ENCODE measurements at regions not wholly inside any gene's neighbourhood (a gene's known extent, or its start where the extent isn't known, plus 50 kb on each side); places are given as distances from the start of the nearest gene placed in this dataset.

GRCh38 chr22:34858066-34858465, 207.9 kb upstream of the ISX start:
- peak in 2 of 5 donors; percentile 17 to 21 for DNase-seq
- intact Hi-C loops (cut with DNase I), result no loop called here
- Histone ChIP-seq H3K27ac (ENCODE audit: low read depth in 2 of 2, low read length in 2 of 2) (no peak overlapping the region), H3K9me3 (ENCODE audit: control insufficient read depth in 2 of 3, insufficient read depth in 1 of 3, low read length in 3 of 3) (peaks cover 0 to 7% (median 0%) of the 10 kb centered on the region in 3 donors), H3K4me3 (ENCODE audit: low read length in 3 of 3) (no peak overlapping the region), H3K9ac (ENCODE audit: low read length in 3 of 3) (no peak overlapping the region), H3K4me1 (ENCODE audit: control insufficient read depth in 2 of 3, insufficient read depth in 2 of 3, low read depth in 1 of 3, low read length in 3 of 3) (no peaks in the 10 kb centered on the region), H3K27me3 (ENCODE audit: control insufficient read depth, insufficient read depth, low read length) (no peaks in the 10 kb centered on the region), H3K36me3 (ENCODE audit: control insufficient read depth in 2 of 3, insufficient read depth in 3 of 3, low read length in 3 of 3) (no peaks in the 10 kb centered on the region)
- no peak for FAIRE-seq
- no peak for TF ChIP-seq CTCF (IDR thresholded peaks at IDR 0.05; ENCODE audit: borderline replicate concordance, extremely low read depth, insufficient read depth)

DNA sequence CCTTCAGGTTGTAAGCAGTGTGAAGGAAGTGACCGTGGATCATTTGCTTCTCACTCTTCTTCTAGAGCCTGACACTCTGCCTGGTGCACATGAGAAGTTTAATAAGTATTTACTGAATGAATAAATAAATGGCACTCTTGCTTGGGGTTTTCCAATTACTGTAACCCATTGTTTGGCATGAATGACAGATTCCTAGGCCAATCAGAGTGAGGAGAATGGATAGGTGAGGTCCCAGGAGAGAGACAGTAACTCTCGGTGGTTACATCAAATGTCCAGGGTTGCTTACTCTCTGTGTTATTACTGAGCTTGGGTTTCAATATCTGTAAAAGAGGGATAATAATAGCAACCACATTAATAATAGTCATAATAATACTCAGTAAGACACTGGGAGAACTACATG, 204.2 kb upstream of the ISX start:
- H3K9ac ChIP-seq (ENCODE audit: low read length in 3 of 3), result no peak overlapping the region
- H3K27me3 ChIP-seq (ENCODE audit: control insufficient read depth, insufficient read depth, low read length), result no peaks in the 10 kb centered on the region
- FAIRE-seq, result no peak
- no peak for TF ChIP-seq CTCF (IDR thresholded peaks at IDR 0.05; ENCODE audit: borderline replicate concordance, extremely low read depth, insufficient read depth)
- intact Hi-C loops (cut with DNase I), result no loop called here
- no peak overlapping the region for H3K4me3 ChIP-seq (ENCODE audit: low read length in 3 of 3)
- no peak overlapping the region for H3K27ac ChIP-seq (ENCODE audit: low read depth in 2 of 2, low read length in 2 of 2)
- no peaks in the 10 kb centered on the region for H3K36me3 ChIP-seq (ENCODE audit: control insufficient read depth in 2 of 3, insufficient read depth in 3 of 3, low read length in 3 of 3)
- H3K9me3 ChIP-seq (ENCODE audit: control insufficient read depth in 2 of 3, insufficient read depth in 1 of 3, low read length in 3 of 3), result peaks cover 0 to 7% (median 0%) of the 10 kb centered on the region in 3 donors
- H3K4me1 ChIP-seq (ENCODE audit: control insufficient read depth in 2 of 3, insufficient read depth in 2 of 3, low read depth in 1 of 3, low read length in 3 of 3), result peaks cover 0 to 3% (median 0%) of the 10 kb centered on the region in 3 donors
- DNase-seq, result no peak

- no peaks in the 10 kb centered on the region for H3K9me3 ChIP-seq (ENCODE audit: control insufficient read depth in 2 of 3, insufficient read depth in 1 of 3, low read length in 3 of 3)
- no peak for DNase-seq
- FAIRE-seq, result no peak
- H3K27ac ChIP-seq (ENCODE audit: low read depth in 2 of 2, low read length in 2 of 2), result no peak overlapping the region
- no peak for TF ChIP-seq CTCF (IDR thresholded peaks at IDR 0.05; ENCODE audit: borderline replicate concordance, extremely low read depth, insufficient read depth)
- H3K9ac ChIP-seq (ENCODE audit: low read length in 3 of 3), result no peak overlapping the region
- no peaks in the 10 kb centered on the region for H3K36me3 ChIP-seq (ENCODE audit: control insufficient read depth in 2 of 3, insufficient read depth in 3 of 3, low read length in 3 of 3)
- no peak overlapping the region for H3K4me3 ChIP-seq (ENCODE audit: low read length in 3 of 3)
- no peaks in the 10 kb centered on the region for H3K27me3 ChIP-seq (ENCODE audit: control insufficient read depth, insufficient read depth, low read length)
- intact Hi-C loops (cut with DNase I), result no loop called here
- peaks cover 0 to 4% (median 0%) of the 10 kb centered on the region in 3 donors for H3K4me1 ChIP-seq (ENCODE audit: control insufficient read depth in 2 of 3, insufficient read depth in 2 of 3, low read depth in 1 of 3, low read length in 3 of 3)
Observed at GRCh38 chr22:34866081-34866480, 199.9 kb upstream of the ISX start.

GRCh38 chr22:34866495-34867131, 199.3 kb upstream of the ISX start:
- no peak for TF ChIP-seq CTCF (IDR thresholded peaks at IDR 0.05; ENCODE audit: borderline replicate concordance, extremely low read depth, insufficient read depth)
- Histone ChIP-seq H3K9ac (ENCODE audit: low read length in 3 of 3) (no peak overlapping the region), H3K4me3 (ENCODE audit: low read length in 3 of 3) (no peak overlapping the region), H3K36me3 (ENCODE audit: control insufficient read depth in 2 of 3, insufficient read depth in 3 of 3, low read length in 3 of 3) (no peaks in the 10 kb centered on the region), H3K27me3 (ENCODE audit: control insufficient read depth, insufficient read depth, low read length) (no peaks in the 10 kb centered on the region), H3K27ac (ENCODE audit: low read depth in 2 of 2, low read length in 2 of 2) (no peak overlapping the region), H3K4me1 (ENCODE audit: control insufficient read depth in 2 of 3, insufficient read depth in 2 of 3, low read depth in 1 of 3, low read length in 3 of 3) (peaks cover 0 to 4% (median 0%) of the 10 kb centered on the region in 3 donors), H3K9me3 (ENCODE audit: control insufficient read depth in 2 of 3, insufficient read depth in 1 of 3, low read length in 3 of 3) (no peaks in the 10 kb centered on the region)
- FAIRE-seq, result no peak
- peak in 2 of 5 donors; percentile 4 to 60 for DNase-seq
- intact Hi-C loops (cut with DNase I), result no loop called here
